Occipital lobe (tissue), 1 donor: ENCODE measurements at regions not wholly inside any gene's neighbourhood (a gene's known extent, or its start where the extent isn't known, plus 50 kb on each side); places are given as distances from the start of the nearest gene placed in this dataset.
"Not testable (repeated sequence)": the region's sequence is repeated elsewhere in the genome, so short reads cannot be mapped to it uniquely, and the experiment has no call there.

ENCODE experiments used
- DNase-seq: peaks from one replicate; lab custom pipeline; 2025; lab: John Stamatoyannopoulos, UW

DNA sequence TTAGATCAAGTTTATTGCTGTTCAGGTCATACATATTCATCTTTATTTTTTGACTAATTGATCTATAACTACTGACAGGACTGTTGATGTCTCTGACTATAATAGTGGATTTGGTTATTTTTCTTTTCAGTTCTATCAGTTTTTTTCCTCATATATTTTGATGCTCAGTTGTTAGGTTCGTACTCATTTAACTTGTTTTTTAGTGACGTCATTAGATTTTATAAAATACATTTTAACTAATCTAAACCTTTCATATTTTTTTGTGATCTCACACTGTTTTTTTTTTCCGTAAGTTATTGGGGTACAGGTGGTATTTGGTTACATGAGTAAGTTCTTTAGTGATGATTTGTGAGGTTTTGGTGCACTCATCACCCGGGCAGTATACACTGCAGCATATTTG, 841.2 kb upstream of the FBXO33 start:
- DNase-seq, result no peak

DNA sequence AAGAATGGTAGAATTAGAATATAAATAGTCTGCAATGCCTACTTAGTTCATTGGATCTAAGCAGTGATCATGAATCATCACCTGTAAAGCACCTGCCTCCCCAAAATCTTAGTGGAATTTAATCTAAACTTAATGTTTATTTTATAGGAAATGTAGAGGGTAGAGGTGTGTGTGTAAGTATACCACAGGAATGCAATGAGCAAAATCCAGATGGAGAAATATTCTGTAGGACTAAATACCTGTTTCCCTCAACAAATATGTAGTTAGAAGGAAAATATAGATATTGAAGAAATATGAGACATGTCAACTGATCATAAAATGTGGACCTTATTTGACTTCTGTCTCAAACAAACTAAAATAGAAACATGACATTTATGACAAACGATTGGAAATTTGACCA, 839.2 kb upstream of the FBXO33 start:
- DNase-seq, result no peak

DNA sequence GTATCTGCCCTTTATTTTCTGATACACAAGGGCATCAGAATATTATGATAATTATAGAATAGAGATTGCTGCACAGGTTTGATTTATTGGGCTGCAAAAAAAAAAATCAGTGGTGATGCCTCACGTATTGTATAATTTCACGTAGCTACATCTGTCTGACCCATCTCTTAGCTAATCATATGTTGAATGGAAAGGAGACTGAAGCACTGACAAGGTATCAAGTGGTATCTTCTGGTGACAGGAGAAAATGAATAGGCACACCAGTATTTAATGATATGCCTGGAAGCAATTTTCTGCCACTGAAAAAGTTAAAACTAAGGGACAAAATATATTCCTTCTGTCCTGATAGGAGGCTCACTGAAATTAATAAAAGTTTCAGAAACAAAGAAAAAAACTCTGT, 837.2 kb upstream of the FBXO33 start:
- no peak for DNase-seq

DNA sequence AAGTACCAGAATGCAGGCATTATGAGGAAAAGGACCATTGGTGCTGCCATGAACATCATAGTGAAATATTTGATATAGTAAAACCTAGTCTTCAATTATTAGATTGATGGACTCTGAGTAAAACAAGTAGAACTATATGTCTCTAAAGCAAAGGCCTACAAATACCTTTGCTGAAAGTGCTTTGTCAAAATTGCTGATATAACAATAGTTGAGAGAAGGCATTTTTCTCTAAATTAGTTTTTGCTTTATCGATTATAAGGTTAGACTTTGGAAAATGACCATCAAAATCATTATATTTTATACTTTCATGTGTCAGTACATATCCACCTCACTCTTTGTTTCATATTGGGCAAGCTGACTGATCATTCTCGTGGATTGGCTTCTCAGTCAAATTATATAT, 836.0 kb upstream of the FBXO33 start:
- DNase-seq, result no peak

DNA sequence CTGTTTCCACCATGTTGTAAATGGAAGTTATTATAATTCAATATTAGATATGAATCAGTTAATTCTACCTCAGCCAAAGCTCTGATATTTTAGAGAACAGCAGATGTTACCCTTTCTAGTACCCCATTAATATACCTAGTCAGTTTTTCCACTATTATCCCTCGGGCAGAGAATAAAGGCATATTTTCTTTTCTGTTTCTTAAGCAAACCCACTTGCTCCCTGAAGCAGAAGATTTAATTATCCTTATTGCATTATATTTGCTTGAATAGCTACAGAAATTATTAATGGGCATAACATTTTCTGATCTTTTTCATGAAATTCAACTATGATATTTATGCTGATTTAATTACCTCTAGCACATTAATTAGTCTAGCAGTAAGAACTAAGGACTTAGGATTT, 832.9 kb upstream of the FBXO33 start:
- no peak for DNase-seq

DNA sequence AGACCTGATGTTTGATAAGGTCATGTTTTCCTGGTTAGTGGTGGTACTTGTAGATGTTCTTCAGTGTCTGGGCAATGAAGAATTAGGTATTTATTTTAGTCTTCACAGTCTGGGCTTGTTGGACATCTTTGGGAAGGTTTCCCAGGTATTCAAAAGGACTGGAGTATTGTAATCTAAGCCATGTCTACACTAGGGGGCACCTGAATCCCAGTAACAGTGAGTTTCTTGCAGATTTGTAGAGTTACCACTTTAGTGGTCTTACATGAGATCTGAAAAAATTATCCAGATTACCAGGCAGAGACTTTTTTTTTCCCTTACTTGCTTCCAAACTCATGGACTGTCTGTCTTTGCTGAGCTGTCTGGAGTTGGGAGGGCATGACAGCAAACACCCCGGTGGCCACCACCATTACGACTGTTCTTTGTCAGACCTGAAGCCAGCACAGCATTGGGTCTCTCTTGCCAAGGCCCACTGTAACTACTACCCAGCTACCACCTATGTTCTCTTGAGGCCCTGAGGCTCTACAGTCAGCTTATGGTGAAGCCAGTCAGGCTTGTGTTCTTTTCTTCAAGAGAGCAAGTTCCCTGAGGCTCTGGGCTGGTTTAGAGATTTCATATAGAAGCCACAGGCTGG, 820.7 kb upstream of the FBXO33 start:
- no peak for DNase-seq

DNA sequence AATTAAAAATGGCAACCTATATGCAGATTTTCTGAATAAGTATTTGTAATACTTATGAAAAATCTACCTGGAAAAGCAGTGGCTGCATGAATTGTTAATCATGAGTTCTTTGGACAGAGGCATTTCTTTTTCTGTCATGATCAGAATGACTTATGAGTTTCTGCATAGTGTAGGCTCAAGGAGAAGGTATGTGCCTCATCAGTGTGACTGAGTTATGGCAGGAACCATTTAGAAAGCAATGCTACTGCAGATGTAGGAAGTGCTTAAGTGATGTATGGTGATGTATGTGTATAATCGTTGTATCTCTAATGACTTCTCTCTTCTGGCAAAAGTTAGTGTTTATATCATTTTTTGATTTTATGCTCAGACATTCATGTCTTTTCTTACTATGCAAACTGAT, 816.4 kb upstream of the FBXO33 start:
- DNase-seq, result no peak

DNA sequence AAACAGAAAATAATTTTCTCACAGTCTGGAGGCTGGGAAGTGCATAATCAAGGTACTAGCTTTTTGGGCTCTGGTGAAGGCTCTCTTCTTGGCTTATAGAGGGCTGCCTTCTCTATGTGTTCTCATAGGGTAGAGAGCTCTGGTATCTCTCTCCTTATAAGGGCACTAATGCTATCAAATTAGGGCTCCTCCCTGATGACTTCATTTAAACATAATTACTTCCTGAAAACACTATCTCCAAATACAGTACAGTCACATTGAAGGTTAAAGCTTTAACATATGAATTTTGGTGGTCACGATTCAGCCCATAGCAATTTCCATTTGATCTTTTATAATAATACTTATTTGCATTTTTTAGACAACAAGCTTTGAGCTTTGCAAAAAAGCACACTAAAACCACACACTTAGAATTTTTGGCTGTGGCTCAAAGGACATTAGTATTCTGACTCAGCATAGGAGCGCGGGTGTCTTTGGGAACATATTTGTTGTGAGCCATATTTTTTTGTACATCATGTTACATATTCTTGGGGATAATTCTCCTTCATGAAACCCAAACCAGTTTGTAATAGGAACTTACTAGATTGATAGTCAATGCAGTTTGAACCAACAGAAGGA, 808.1 kb upstream of the FBXO33 start:
- DNase-seq, result no peak

DNA sequence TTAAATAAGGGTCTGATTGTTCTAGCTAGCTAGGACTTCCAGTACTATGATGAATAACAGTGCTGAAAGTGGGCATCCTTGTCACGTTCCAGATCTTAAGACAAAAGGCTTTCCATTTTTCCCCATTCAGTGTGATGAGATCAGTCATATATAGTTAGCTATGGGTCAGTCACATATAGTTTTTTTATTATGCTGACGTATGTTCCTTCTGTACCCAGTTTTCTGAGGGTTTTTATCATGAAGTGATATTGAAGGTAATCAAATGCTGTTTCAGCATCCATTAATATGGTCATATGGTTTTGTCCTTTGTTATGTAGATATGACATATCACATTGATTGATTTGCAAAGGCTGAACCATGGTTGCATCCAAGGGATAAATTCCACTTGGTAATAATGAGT, 800.1 kb upstream of the FBXO33 start:
- DNase-seq, result no peak

DNA sequence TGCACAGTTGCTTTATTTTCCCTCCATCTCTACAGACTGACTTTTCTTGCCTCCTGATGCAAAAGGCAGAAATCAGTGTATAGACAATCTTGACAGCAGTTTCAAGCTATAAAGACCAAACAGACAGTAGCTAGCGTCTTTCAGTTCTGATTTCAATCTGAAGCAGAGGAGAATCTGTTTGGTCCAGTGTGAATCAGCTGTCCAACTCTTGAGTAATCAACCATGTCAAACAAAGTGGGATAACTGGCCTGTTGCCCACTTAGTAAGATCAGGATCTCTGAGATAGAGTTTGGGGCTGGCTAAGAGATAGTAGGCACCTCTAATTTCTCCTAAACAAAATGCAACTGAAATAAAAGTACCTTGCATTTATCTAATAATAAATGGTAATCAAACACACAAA, 797.4 kb upstream of the FBXO33 start:
- no peak for DNase-seq

DNA sequence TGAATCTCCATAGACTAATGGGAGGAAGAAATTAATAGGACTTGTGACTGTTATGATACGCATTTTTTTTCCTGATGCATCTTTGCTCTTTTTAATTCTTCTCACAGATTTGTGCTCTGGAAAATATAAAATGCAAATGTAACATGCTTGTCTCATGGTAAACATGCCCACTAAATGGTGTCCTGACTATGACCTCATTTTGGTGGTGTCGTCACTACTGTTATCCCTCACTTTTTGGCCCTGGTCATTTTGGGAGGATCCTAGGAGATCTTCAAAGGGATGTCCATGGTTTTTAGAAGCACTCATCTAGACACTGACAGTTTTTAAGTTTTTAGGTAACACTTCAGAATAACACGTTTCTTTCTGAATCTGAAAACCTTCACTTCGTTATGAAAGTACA, 790.8 kb upstream of the FBXO33 start:
- DNase-seq, result no peak

DNA sequence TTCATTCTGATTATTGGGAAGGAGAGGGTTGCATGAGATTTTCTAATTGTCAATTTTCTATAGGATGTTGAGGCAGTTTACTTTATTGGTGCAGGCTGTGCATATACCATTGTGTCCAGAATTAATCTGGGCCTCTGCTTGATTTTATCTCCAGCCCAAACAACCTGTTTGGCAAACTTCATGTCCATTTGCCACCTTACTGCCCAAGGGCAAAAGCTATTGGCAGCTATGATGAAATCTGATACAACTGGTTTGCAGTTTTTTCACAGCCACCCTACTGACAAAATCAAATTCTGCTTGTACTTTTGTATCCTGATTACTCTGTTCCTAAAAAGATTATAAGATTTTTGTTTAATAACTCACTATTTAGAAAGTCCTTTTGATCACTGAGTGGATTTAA, 789.2 kb upstream of the FBXO33 start:
- DNase-seq, result no peak

DNA sequence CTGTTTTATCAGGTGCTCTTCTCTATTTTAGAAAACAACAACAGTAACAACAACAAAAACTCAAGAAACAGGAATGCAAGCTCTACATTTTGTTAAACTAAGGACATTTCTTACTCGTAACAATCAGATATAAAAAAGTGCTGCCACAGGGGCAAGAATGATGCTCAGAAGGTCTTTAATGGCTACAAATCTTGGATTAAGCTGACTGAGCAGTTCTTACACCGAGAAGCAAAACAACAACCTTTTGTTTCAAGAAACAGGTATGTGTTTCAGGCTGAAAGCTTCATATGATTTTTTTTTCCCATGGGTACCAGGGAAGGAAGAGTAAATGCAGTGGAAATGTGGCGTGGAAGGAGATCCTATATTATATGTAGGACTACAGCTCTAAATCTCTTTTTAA, 786.8 kb upstream of the FBXO33 start:
- no peak for DNase-seq

DNA sequence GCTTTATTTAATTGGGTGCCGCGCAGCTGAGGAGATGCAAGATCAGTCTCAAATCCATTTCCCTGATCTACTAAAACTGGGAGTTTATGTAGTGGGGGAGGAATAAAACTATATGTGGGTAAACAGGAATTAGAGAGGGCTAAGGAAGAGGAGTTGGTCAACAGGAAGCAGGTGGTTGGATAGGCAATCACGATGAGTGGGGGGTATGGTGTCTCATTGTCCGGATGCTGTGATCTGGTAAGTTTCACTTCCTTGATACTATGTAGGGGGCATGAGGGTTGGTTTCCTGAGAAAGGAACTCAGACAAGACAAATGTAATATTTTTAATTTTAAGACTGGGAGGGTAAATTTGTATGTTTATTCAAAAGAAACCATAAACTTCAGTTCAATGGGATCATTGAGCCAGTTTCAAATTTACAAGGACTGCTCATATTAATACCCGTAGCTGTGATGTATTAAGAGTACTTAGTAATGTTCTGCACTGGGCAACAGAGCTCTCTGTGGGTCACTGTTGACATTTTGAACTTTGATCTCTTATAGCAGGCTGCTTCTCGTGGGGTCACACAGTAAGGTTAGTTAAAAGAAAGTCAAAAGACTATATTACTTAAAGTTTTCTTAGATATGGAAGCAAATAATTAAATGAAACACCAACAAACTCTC, 786.2 kb upstream of the FBXO33 start:
- no peak for DNase-seq

DNA sequence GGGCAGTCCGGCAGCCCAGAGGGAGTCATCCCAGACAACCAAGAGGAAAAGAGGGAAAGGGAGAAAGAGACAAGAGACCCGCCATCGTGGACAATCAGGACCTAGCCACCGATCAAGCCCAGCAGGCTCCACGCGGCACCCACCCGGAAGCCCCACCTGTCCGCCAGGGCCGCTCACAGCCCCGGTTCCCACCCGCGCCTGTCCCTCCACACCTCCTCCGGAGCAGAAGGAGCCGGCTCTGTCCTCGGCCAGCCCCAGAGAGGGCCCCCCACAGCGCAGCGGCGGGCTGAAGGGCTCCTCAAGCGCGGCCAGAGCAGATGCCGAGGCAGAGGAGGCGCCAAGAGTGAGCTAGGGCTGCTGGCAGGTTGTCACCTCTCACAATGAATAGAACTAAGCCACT, 784.7 kb upstream of the FBXO33 start:
- no peak for DNase-seq

DNA sequence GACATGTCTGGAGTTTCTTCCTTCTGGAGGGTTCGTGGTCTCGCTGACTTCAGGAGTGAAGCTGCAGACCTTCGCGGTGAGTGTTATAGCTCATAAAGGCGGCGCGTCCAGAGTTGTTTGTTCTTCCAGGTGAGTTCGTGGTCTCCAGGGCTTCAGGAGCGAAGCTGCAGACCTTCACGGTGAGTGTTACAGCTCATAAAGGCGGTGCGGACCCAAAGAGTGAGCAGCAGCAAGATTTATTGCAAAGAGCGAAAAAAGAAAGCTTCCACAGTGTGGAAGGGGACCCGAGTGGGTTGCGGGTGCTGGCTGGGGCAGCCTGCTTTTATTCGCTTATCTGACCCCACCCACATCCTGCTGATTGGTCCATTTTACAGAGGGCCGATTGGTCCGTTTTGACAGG, 784.2 kb upstream of the FBXO33 start:
- DNase-seq, result not testable (repeated sequence)

DNA sequence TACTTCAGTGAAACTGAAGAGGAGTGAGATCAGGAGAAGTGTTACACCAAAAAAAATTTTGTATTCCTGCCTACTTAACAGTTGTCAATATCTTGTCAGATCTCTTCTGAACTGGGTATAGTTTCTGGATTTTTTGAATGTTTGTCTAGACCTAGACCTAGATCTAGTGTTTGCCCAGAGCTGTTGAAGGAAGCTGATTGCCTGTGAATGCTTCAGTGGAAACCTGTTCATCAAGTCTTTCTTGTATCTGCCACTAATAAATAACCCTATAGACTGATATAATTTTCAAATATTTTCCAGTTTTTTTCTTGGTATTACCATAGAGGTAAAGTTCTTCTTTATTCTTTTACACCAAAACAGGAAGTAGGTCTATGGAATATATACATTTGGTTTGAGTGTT, 781.5 kb upstream of the FBXO33 start:
- no peak for DNase-seq

DNA sequence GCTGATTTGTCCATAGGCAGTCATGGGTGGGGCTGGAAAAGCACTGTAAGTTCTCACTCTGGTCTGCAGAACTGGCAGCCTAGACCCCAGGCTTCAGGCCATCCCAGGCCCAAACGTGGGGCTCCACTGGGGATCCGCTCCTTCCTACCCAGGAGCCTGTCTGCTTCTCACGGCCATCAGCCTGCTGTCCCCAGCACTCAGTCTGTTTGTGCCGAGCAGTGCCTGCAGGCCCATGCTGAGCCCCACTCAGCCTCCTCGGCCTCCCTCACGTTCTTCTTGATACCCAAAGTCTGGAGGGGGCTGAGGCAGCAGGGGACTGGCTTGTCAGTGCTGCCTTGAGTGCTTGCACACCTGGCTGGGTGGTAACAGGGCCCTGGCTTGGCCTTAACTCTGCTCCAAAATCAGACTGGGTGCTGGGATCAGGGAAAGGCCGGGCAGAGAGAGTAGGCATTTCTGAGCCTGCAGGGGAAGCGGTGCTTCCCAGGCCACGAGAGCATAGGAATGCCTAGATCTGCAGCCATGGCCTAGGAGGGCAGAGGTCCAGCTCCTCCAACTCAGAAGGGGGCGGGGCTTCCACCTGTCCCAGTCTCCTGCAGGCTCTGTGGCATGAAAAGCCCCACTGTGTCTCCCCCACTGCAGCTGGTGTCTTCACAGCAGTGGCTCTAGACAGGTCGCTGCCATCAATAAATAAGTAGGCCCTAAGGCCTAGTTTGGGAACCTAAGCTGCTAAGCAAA, 772.4 kb upstream of the FBXO33 start:
- no peak for DNase-seq

DNA sequence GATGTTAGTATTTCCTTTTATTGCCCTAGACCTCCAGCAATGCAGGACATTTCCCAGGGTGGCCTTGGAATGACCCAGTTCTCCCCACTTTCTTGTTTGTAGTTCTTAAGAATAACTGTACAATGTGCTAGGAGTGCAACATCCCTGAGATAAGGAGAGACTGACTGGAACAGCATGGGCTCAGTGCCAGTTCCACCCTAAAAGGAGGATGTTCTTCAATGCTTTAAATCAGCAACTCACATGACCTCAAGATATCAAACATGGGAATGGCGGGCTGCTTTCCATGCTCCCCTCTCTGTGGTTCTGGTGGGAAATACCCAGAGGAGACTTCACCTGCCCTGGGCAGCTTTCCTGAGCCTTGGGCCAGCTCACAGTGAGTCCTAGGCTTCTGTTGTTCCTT, 766.9 kb upstream of the FBXO33 start:
- no peak for DNase-seq

DNA sequence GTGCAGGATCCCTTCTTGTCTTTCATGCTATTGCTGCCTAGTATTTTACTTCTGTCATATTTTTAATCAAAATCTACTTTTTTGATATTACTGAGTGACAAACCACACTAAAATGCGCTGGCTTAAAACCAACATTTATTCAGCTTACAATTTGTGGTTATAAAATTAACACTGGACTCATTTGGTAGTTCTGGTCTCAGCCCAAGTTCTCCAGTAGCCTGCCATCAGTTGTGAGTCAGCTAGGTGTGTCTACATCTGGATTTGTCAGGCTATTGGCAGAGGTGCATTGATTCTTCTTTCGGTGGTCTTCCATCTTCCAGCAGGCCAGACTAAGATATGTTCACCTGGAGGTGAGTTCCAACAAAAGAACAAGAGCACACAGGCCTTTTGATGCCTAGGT, 765.1 kb upstream of the FBXO33 start:
- no peak for DNase-seq

DNA sequence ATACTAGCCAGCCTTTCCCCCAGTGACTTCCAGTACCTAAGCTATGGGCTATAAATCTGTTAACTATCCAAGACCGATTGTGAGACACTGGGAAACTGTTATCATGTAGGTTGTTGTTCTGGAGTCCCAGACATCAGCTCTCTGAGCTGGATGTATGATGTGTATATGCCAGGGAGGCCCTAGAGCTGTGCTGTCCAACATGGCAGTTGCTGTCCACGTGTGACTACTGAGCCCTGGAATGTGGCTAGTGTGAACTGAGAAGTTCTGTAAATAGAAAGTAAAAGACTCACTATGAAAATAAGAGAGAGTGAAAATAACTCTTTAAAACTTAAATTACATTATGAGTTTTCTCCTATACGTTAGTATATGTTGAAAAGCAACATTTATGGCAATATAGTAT, 755.8 kb upstream of the FBXO33 start:
- DNase-seq, result no peak

DNA sequence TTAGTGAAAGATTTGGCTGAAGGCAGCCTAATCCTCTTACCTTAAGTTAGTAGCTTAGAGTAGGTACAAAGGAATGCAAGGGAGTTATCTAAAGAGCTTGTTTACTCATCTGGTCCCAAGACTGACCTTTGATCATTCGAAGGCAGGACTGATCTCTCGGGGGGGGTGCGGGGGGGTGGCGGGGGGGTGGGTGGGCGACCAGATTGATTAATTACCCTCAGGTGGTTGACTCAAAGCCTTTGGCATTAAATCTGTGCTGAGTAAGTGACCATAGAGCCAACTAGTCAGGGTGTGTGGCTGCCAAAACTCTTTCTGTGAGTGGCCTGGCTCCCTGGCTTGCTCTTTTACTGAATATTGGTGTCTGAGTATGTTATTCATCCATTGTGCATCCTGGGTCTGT, 731.9 kb upstream of the FBXO33 start:
- DNase-seq, result no peak

DNA sequence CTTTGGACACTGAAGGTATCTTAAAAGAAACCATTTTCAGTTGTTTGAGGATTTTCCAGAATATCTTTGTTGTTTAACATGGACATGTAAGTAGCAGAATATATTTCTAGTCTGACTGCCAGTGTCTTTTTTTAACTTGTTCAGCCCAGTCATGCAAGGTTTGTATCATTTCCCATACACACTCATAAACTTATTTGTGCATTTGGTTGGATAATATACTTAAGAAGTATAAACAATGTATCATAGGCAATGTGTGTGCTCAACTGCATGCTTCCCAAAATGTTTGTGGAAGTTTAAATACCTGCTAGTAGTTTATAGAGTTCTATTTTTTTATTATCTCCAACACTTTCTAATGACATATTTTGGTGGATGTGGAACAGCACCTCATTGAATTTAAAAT, 707.4 kb upstream of the FBXO33 start:
- DNase-seq, result no peak
